ENCODE measurements at regions not wholly inside any gene's neighbourhood (a gene's known extent, or its start where the extent isn't known, plus 50 kb on each side); places are given as distances from the start of the nearest gene placed in this dataset.

GRCh38 chr2:129457277-129457818, 522.1 kb upstream of the RAB6C start:
- no peak for DNase-seq (ENCODE audit: low read depth)
- TF ChIP-seq, protein P1, sequence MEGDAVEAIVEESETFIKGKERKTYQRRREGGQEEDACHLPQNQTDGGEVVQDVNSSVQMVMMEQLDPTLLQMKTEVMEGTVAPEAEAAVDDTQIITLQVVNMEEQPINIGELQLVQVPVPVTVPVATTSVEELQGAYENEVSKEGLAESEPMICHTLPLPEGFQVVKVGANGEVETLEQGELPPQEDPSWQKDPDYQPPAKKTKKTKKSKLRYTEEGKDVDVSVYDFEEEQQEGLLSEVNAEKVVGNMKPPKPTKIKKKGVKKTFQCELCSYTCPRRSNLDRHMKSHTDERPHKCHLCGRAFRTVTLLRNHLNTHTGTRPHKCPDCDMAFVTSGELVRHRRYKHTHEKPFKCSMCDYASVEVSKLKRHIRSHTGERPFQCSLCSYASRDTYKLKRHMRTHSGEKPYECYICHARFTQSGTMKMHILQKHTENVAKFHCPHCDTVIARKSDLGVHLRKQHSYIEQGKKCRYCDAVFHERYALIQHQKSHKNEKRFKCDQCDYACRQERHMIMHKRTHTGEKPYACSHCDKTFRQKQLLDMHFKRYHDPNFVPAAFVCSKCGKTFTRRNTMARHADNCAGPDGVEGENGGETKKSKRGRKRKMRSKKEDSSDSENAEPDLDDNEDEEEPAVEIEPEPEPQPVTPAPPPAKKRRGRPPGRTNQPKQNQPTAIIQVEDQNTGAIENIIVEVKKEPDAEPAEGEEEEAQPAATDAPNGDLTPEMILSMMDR (conservative IDR thresholded peaks at IDR 0.05; ENCODE audit: low read depth, low read length): no peak
- H3K4me3 ChIP-seq (ENCODE audit: low read depth, low read length): no peak overlapping the region

DNA sequence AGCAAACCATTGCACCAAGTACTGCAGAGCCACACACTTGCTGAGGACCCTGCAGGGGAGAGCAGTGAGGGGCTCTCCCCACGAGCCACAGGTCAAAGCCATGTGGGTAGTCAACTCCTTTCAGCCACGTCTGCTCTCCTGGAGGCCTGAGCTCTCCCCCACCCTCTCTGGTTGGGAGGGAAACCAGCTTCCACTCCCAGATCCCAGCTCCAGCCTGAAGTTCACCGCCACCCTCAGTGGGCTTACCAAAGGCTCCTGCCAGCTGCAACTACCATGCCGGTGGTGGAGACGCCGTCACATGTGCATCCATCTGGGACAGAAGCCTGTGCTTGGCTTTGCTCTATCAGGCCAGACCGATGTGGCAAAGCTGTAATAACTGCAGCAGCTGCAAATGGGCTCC, 521.5 kb upstream of the RAB6C start:
- no peak overlapping the region for H3K4me3 ChIP-seq (ENCODE audit: low read depth, low read length)
- TF ChIP-seq, protein P1 (conservative IDR thresholded peaks at IDR 0.05; ENCODE audit: low read depth, low read length): no peak
- no peak for DNase-seq (ENCODE audit: low read depth)

DNA sequence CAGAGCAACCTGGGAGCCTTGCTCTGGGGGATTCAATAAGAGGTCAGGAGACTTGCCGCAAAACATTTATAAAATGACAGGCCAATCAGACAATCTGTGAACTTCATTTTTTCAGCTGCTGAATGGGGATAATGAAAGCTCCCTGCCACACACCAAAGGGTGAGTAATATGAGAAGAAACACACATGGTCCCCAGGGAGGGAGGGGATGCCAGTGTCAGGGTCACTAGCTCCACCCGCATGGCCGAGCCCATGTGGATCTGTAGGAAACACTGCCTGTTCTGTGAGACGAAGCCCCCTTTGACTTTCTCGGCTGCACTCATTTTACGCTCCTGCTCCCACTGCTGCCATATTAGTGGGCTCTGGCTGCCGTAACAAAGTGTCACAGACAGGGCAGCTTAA, 521.0 kb upstream of the RAB6C start:
- TF ChIP-seq, protein P1 (conservative IDR thresholded peaks at IDR 0.05; ENCODE audit: low read depth, low read length): no peak
- no peak overlapping the region for H3K4me3 ChIP-seq (ENCODE audit: low read depth, low read length)
- no peak for DNase-seq (ENCODE audit: low read depth)

- TF ChIP-seq, protein P1 (conservative IDR thresholded peaks at IDR 0.05; ENCODE audit: low read depth, low read length): no peak
- H3K4me3 ChIP-seq (ENCODE audit: low read depth, low read length): no peak overlapping the region
- DNase-seq (ENCODE audit: low read depth): no peak
Observed at GRCh38 chr2:129459200-129459876, 520.1 kb upstream of the RAB6C start.

- DNase-seq (ENCODE audit: low read depth): no peak
- TF ChIP-seq, protein P1 (conservative IDR thresholded peaks at IDR 0.05; ENCODE audit: low read depth, low read length): no peak
- H3K4me3 ChIP-seq (ENCODE audit: low read depth, low read length): no peak overlapping the region
Observed at GRCh38 chr2:129459881-129460280, 519.6 kb upstream of the RAB6C start.

GRCh38 chr2:129460299-129461198, 518.9 kb upstream of the RAB6C start:
- TF ChIP-seq, protein P1 (conservative IDR thresholded peaks at IDR 0.05; ENCODE audit: low read depth, low read length): no peak
- no peak for DNase-seq (ENCODE audit: low read depth)

More at GRCh38 chr2:129460299-129461198, 518.9 kb upstream of the RAB6C start:
- H3K4me3 ChIP-seq (ENCODE audit: low read depth, low read length): no peak overlapping the region
